MV-4-11 (cell line): ENCODE measurements at regions not wholly inside any gene's neighbourhood (a gene's known extent, or its start where the extent isn't known, plus 50 kb on each side); places are given as distances from the start of the nearest gene placed in this dataset.

ENCODE experiments used
- DNase-seq: peaks from one replicate; lab custom pipeline; 2025; lab: John Stamatoyannopoulos, UW

DNA sequence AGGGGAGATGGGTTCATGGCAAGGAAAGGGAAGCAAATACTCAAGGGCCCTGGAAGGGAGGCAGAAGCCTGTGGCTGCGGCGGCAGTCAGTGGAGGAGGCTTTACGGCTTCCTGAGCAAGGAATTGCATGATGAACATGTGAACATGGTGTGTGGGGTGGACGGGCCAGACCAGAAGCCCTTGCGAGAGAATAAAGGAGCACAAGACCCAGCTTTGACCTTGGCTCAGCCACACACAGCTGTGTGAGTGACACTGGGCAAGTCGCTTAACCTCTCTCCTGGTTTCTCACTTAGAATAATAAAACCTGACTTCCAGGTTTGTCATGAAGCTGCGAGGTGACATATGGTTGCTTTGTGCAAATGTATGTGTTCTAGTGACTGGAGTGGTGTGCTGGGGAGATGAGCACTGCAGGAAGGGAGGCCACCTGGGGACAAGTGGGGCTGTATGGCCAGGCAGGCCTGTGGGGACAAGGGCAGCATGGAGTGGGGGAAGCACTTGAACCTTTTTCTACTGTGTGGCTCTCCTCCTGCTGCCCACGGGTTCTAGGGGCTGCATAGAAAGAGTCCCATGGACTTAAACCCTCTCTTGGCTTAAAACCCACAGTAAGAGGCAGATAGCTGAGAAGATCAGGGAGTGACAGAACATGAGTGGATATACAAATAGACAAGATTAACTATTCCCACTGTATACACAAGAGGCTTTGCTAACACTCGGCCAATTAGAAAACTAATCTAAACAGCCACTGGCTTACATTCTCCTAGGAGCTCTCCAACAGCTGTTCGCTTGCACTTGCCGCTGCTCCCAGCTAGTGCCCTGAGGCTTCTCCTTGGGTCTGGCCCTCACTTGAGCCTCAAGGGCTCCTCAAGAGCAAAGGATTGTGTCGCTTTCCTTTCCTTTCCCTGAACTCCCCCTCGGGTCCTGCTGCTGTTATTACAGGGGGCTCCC lies 67.3 kb upstream of the CDON start:
- no peak for DNase-seq

- no peak for DNase-seq
These were observed 65.2 kb upstream of the CDON start for GRCh38 chr11:126127898-126128297.

DNA sequence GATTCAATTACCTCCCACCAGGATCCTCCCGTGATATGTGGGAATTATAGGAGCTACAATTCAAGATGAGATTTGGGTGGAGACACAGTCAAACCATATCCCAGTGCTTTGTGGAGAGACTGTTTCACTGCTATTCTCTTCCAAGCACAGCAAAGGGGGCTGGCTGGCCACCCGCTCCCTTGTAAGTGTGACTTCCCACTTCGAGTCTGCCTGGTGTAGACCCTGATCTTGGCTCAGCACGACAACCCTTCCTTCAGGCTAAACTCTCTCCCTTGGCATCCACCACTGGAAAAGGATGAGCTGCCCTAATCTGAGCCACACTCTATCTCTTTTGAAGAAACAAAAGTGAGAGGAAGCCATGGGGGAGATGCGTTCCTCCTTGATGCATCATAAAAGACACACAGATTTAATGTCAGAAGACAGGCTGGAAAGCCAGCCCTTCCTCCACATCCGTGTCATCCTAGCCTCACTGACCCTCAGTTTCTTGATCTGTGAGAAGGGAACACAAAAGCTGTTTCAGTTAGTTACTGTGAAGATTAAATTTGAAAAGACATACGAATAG lies 64.7 kb upstream of the CDON start:
- DNase-seq: no peak

DNA sequence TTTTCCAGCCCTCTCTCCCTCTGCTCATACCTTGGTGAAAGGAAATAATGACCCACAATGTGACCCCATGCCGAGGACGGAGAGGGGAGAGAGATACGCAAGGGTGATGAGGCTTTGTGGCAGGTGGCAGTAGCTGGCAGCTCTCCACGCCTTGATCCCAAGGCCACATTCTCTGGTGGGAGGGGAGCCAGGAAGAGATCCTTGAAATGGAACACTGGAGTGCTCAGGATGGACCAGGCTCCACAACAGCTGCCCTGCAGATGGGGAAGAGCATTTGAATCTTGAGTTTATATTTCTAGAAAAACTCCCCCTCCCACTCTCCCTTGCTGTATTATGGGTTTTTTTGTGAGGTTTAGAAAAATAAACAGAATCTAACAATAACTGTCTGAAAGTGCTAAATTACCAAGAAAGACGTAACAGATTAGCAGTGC lies 61.6 kb upstream of the CDON start:
- DNase-seq: no peak

GRCh38 chr11:126123686-126124085 lies 61.0 kb upstream of the CDON start:
- peak; percentile 30 for DNase-seq

- DNase-seq: no peak
These were observed 60.2 kb upstream of the CDON start for GRCh38 chr11:126122863-126123262.

DNA sequence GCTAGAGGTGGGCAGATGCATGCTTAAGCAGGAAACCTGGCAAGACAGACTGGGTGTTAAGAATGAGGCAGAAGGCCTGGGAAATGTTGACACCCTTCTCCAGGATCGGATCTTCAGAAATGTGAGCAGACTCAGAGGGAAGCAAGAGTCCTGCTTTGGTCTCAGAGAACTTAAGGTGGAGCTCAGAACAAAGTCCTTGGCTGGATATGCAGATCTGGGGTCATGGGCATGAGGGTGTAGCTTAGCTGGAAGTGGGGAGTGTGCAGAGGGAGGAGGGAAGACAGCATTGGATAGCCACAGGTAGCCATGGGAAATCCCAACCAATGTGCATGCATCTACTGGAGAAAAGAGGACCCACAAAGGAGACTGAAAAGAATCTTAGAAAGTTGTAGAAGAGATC lies 58.6 kb upstream of the CDON start:
- no peak for DNase-seq

DNA sequence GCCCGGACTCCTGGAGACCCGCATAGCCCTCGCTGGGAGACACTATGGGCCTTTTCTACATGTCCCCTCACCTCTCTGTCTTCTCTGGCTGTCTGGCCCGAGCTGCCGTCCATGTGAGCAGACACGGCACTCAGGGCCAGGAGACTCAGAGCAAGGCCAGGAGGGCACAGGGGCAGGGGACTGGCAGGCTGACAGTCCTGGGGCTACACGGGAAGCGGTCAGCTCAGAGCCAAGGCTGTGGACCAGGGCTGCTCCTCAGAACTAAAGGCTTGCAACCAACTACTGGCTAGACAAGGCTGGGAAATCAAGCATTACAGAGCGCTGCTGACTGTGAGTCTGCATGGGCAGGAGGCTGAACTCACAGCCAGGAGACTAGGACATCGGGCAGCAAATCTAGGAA lies 56.1 kb upstream of the CDON start:
- DNase-seq: no peak

DNA sequence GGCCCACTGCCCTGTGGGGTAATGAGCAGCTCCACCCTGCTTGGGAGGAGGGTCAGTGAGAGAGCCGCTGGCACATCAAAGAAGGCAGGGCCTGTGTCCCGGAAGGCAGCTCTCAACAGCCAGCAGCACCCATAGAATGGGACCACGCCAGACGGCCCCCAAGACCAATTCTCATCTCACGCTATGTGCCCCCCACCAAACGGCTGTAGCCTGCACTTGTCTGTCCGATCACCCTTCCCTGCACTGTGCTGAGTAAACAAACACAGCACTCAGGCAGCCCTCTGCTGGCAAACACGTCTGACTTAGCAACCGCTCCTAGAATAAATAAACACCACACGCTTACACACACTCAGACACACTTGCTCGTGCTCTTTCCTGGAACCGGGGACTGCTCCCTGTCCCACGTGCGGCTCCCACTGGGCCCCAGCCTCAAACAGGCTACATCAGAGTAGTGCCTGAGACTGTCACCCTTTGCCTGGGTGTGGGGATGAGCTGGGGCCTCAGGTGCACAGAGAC lies 53.2 kb upstream of the CDON start:
- no peak for DNase-seq

- DNase-seq: no peak
These were observed 52.4 kb upstream of the CDON start for GRCh38 chr11:126115127-126115495.

- no peak for DNase-seq
These were observed 51.9 kb upstream of the CDON start for GRCh38 chr11:126114486-126115126.

DNA sequence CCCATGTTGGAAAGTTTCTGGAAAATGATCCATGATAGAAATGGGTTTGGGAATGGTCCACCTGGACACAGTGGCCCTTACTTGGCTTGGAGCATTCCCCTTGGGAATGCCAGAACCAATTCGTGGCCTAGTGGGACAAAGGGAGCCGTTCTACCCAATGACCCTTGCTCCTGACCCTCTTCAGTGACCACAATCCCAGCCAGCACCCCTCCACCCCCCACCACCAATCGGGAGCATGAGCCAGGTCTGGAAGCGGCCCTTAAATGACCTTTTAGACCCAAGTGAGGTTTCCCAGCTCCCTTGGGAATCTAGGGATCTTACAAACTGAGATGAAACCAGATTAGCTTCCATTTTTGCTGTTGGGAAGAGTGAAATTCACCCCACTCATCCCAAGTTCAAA lies 51.3 kb upstream of the CDON start:
- DNase-seq: no peak

DNA sequence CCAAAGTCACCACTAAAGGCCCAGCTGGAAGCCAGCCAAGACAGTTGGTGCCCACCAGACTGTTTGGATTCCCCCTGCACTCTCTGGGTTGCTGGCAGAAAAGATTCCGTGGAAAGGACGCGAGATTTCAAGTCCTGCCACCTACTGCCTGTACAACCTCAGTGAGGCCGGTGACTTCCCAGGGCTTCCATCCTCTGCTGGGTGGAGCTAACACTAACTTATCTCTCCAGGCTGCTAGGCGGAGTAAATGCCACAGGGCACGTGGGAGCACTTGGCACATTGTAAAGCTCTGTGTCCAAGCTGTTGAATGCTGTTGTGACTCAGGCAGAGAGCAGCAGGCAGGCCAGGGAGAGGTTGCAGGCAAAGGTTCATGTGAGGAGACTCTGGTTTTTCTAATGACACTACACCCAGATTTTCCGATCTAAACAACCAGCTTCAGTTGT lies 50.9 kb upstream of the CDON start:
- no peak for DNase-seq

DNA sequence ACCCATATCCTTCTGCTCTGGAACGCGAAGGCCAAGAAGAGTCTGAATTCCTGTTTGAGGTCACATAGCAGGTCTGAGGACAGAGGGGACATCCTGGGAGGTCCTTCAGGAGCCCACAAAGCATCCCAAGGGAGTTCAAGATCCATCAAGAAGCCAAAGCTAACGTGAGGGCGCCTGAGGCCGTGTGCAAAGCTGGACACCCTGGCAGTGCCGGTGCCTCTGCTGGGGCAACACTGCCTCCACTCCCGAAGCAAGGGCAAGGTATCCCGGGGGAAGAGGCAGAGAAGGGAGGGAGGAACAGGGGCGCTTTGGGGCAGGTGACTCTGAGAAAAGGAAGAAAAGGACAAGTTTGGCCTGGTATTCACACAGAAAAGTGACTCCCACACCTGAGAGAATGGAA lies 50.3 kb upstream of the CDON start:
- DNase-seq: no peak

GRCh38 chr11:126112547-126112946 lies 49.9 kb upstream of the CDON start:
- DNase-seq: no peak
